Transverse colon (tissue), 4 donors: ENCODE measurements at regions not wholly inside any gene's neighbourhood (a gene's known extent, or its start where the extent isn't known, plus 50 kb on each side); places are given as distances from the start of the nearest gene placed in this dataset.

Experiments
- DNase-seq: peaks from one replicate; pipeline ENCODE4 v3.0.0-alpha.2; 2019
- H3K27ac ChIP-seq, 4 donors: fragments of 200-600 bp; sonication (generic); 2 replicates each; pipeline ENCODE4 v1.5.1; 2016 to 2018; ENCODE audit warnings: inconsistent platforms in 4 of 4
- H3K27me3 ChIP-seq: fragments of 200-600 bp; sonication (generic); 2 replicates; pipeline ENCODE4 v1.5.1; 2017; ENCODE audit warnings: inconsistent platforms
- H3K36me3 ChIP-seq, 4 donors: fragments of 200-600 bp; sonication (generic); 2 replicates each; pipeline ENCODE4 v1.5.1; 2017 to 2019; ENCODE audit warnings: inconsistent platforms in 4 of 4
- H3K4me1 ChIP-seq, 4 donors: fragments of 200-600 bp; sonication (generic); 2 replicates each; pipeline ENCODE4 v1.5.1; 2017 to 2020; ENCODE audit warnings: inconsistent platforms in 4 of 4
- H3K4me3 ChIP-seq, 4 donors: fragments of 200-600 bp; sonication (generic); 1 replicate in 1 of 4; 2 replicates in 3 of 4; pipeline versions ENCODE4 v1.5.1 to v1.6.1; 2017 to 2019; ENCODE audit warnings: inconsistent platforms in 4 of 4
- H3K9me3 ChIP-seq, 2 donors: fragments of 200-600 bp; sonication (generic); 2 replicates each; pipeline ENCODE4 v1.5.1; 2017 to 2019; ENCODE audit warnings: inconsistent platforms in 2 of 2
- CTCF ChIP-seq, 5 experiments: fragments of 200-600 bp in 3 of 5; fragments of 450-650 bp in 2 of 5; sonication (generic) in 3 of 5; IDR thresholded peaks; 1 replicate in 2 of 5; 2 replicates in 3 of 5; pipeline ENCODE4 v1.5.1; 2016 to 2017; ENCODE audit warnings: antibody characterized with exemption in 5 of 5, inconsistent platforms in 3 of 5, mild to moderate bottlenecking in 2 of 5, moderate library complexity in 1 of 5
- EP300 ChIP-seq: sonication (generic); formaldehyde crosslinking; IDR thresholded peaks from one replicate; pipeline ENCODE4 v1.6.1; 2017; ENCODE audit warnings: antibody characterized with exemption, low read depth
- POLR2A ChIP-seq: fragments of 450-650 bp; IDR thresholded peaks from one replicate; pipeline ENCODE4 v1.6.1; 2016; ENCODE audit warnings: antibody characterized with exemption, mild to moderate bottlenecking, moderate library complexity
- POLR2AphosphoS5 ChIP-seq, 3 donors: sonication (generic); formaldehyde crosslinking; IDR thresholded peaks; one replicate each; pipeline ENCODE4 v1.6.1; 2016; ENCODE audit warnings: antibody characterized with exemption in 3 of 3
- WGBS, 2 donors: methylation state at CpG; one replicate each; pipeline ENCODE4 v1.1.5; 2018; ENCODE audit warnings: low coverage in 1 of 2; 5-methylcytosine and 5-hydroxymethylcytosine counted together
- in situ Hi-C, 4 donors: fragments of 200-750 bp; cut with MboI; loops; one replicate each; pipeline versions ENCODE4 v1.15.0 to v1.15.1; 2017; ENCODE audit warnings: low sequenced_read_pairs in 3 of 4, low pct_ligation_motif_present in 1 of 4, low pct_unique_long_range_greater_than_20kb in 1 of 4
- intact Hi-C: fragments of 100-400 bp; cut with DNase I; formaldehyde crosslinking; loops from one replicate; pipeline ENCODE4 v1.15.1; 2023; ENCODE audit warnings: low total_unique reads

DNA sequence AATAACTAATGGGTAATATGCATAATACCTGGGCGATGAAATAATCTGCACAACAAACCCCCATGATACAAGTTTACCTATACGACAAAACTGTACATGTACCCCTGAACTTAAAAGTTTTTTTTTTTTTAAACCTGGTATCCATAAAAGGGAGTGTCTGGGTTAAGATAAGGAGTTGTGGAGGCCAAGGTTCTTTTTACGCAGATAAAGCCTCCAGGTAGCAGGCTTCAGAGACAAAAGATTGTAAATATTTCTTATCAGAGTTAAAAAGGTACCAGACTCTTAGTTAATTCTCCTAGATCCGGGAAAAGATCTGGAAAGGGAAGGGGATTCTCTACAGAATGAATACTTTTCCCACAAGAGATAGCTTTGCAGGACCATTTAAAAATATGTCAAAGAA lies 259.4 kb upstream of the SSTR1 start:
- WGBS, 2 donors: 61 to 67% methylated on average over 4 of the region's 4 CpGs
- no peak for DNase-seq
- TF ChIP-seq POLR2A (no peak), EP300 (no peak), POLR2AphosphoS5 (IDR thresholded peaks at IDR 0.05) (no peak), CTCF (IDR thresholded peaks at IDR 0.05) (no peak)
- intact Hi-C loops: no loop called here
- Histone ChIP-seq H3K4me1 (no peaks in the 10 kb centered on the region), H3K9me3 (peaks cover 11 to 19% of the 10 kb centered on the region in 2 donors), H3K4me3 (no peak overlapping the region), H3K36me3 (no peaks in the 10 kb centered on the region), H3K27ac (no peak overlapping the region), H3K27me3 (no peaks in the 10 kb centered on the region)
- in situ Hi-C loops: no loop called here

DNA sequence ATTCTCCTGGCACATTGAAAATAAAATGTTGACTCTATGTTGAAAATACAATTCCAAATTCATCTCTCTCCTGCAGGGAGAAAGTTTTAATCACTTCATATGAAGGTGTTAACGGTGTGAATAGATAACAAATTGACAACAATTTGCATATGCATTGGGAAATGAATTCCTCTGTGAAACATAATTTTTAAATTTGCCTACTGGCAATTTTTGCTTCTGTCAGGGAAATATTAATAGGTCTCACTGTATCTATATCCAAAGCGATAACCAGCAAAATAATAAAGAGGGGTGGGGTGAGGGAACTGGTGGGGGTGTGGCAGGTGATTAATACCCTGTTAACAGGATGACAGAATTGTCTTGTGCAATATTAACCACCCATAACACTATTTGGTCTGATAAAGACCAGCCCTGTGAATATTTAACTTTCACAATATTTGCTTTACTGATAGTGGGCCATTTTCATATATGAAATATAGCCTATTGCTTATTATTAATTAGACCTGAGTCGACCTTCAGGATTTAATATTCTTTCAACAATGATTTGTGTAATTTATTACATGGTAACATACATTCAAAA lies 239.0 kb upstream of the SSTR1 start:
- Histone ChIP-seq H3K36me3 (no peaks in the 10 kb centered on the region), H3K4me1 (no peaks in the 10 kb centered on the region), H3K27ac (no peak overlapping the region), H3K27me3 (no peaks in the 10 kb centered on the region), H3K4me3 (no peak overlapping the region), H3K9me3 (no peaks in the 10 kb centered on the region)
- WGBS, 2 donors: 67 to 73% methylated on average over 2 to 3 of the region's 3 CpGs
- TF ChIP-seq EP300 (no peak), POLR2A (no peak), CTCF (IDR thresholded peaks at IDR 0.05) (no peak), POLR2AphosphoS5 (IDR thresholded peaks at IDR 0.05) (no peak)
- intact Hi-C loops (no loop called here), in situ Hi-C loops (no loop called here)
- no peak for DNase-seq

DNA sequence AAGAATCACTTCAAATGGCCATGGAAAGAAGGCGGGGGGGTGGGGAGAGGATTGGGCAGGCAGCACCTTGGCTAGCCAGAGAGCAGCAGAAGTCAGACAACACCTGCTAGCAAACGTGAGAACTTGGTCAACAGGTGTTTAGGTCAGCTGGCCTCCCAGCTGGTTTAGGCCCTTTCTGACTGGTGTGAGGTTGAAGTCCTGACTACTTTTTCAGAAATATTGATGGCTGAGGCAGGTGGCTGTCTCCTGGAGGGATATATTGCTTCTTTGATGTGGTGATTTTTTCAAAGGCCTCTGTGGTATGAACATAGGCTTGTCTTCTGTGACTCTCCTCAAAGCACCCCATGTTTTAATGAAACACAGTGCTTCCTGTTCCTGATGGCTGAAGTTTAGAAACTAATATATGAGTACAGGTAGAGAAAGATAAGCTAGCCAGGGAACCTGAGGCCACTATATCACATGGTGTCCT lies 238.2 kb upstream of the SSTR1 start:
- Histone ChIP-seq H3K36me3 (no peaks in the 10 kb centered on the region), H3K27me3 (no peaks in the 10 kb centered on the region), H3K4me3 (no peak overlapping the region), H3K4me1 (no peaks in the 10 kb centered on the region), H3K9me3 (no peaks in the 10 kb centered on the region), H3K27ac (no peak overlapping the region)
- TF ChIP-seq CTCF (IDR thresholded peaks at IDR 0.05) (no peak), EP300 (no peak), POLR2AphosphoS5 (IDR thresholded peaks at IDR 0.05) (no peak), POLR2A (no peak)
- 51 to 88% methylated on average over 1 to 2 of the region's 2 CpGs for WGBS, 2 donors
- intact Hi-C loops (no loop called here), in situ Hi-C loops (no loop called here)
- DNase-seq: no peak

- Histone ChIP-seq H3K27ac (no peak overlapping the region), H3K27me3 (no peaks in the 10 kb centered on the region), H3K36me3 (no peaks in the 10 kb centered on the region), H3K4me3 (no peak overlapping the region), H3K4me1 (no peaks in the 10 kb centered on the region), H3K9me3 (no peaks in the 10 kb centered on the region)
- in situ Hi-C loops (no loop called here), intact Hi-C loops (no loop called here)
- no peak for DNase-seq
- TF ChIP-seq POLR2A (no peak), CTCF (IDR thresholded peaks at IDR 0.05) (no peak)
- WGBS, 2 donors: 58 to 66% methylated on average over 4 of the region's 4 CpGs
These were observed 237.0 kb upstream of the SSTR1 start for GRCh38 chr14:37970696-37971095.
